C4-2B (cell line): ENCODE measurements at regions not wholly inside any gene's neighbourhood (a gene's known extent, or its start where the extent isn't known, plus 50 kb on each side); places are given as distances from the start of the nearest gene placed in this dataset.

Experiments used
- ZFX ChIP-seq: fragments of 450-650 bp; IDR thresholded peaks from 2 replicates; pipeline ENCODE4 v1.6.1; 2017
- TF ChIP-seq, protein P1 (sequence below): fragments of 450-650 bp; conservative IDR thresholded peaks from 2 replicates; pipeline ENCODE4 v1.5.1; 2017; ENCODE audit warnings: mild to moderate bottlenecking

DNA sequence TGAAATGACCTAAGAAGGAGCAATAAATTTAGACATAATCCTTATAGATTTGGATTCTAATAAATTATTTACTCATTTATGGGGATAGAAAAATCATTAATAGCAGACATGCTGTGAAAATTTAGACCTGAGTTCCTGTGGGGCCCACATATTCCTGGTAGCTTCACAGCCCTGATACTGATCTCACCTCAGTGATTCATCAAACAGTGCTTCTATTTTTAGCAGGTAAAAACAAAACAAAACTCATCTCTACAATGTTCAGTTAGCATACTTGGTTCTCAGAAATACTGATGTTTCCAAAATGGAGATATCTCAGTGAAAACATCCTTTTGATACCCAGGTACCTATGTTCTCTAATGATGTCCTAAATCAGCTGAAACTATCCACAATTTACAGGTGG lies 841.1 kb upstream of the SORCS1 start:
- TF ChIP-seq, protein P1, sequence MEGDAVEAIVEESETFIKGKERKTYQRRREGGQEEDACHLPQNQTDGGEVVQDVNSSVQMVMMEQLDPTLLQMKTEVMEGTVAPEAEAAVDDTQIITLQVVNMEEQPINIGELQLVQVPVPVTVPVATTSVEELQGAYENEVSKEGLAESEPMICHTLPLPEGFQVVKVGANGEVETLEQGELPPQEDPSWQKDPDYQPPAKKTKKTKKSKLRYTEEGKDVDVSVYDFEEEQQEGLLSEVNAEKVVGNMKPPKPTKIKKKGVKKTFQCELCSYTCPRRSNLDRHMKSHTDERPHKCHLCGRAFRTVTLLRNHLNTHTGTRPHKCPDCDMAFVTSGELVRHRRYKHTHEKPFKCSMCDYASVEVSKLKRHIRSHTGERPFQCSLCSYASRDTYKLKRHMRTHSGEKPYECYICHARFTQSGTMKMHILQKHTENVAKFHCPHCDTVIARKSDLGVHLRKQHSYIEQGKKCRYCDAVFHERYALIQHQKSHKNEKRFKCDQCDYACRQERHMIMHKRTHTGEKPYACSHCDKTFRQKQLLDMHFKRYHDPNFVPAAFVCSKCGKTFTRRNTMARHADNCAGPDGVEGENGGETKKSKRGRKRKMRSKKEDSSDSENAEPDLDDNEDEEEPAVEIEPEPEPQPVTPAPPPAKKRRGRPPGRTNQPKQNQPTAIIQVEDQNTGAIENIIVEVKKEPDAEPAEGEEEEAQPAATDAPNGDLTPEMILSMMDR = no peak
- no peak for TF ChIP-seq ZFX
